Gastrocnemius medialis (tissue), 4 donors: ENCODE measurements at regions not wholly inside any gene's neighbourhood (a gene's known extent, or its start where the extent isn't known, plus 50 kb on each side); places are given as distances from the start of the nearest gene placed in this dataset.

ENCODE experiments used
- ATAC-seq, 2 donors: fragments of 150-250 bp; one replicate each; pipeline ENCODE4 v1.9.1; 2016
- DNase-seq, 2 donors: peaks; one replicate each; pipeline ENCODE4 v3.0.0-alpha.2; 2019
- H3K27ac ChIP-seq, 4 donors: fragments of 200-600 bp; sonication (generic); 1 replicate in 1 of 4; 2 replicates in 3 of 4; pipeline ENCODE4 v1.5.1; 2016 to 2018; ENCODE audit warnings: mild to moderate bottlenecking in 2 of 4, moderate library complexity in 1 of 4
- H3K27me3 ChIP-seq, 3 donors: fragments of 200-600 bp; sonication (generic) in 2 of 3; 1 replicate in 1 of 3; 2 replicates in 2 of 3; pipeline versions ENCODE4 v1.5.1 to v1.6.0; 2016 to 2019; ENCODE audit warnings: mild to moderate bottlenecking in 1 of 3, moderate library complexity in 1 of 3
- H3K36me3 ChIP-seq, 2 donors: fragments of 200-600 bp; sonication (generic) in 1 of 2; one replicate each; pipeline ENCODE4 v1.5.1; 2017 to 2018
- H3K4me1 ChIP-seq, 2 donors: fragments of 200-600 bp; sonication (generic) in 1 of 2; one replicate each; pipeline ENCODE4 v1.5.1; 2016 to 2017; ENCODE audit warnings: mild to moderate bottlenecking in 2 of 2
- H3K4me3 ChIP-seq, 4 donors: fragments of 200-600 bp; sonication (generic) in 3 of 4; 1 replicate in 1 of 4; 2 replicates in 3 of 4; pipeline ENCODE4 v1.5.1; 2016 to 2019; ENCODE audit warnings: mild to moderate bottlenecking in 2 of 4
- H3K9me3 ChIP-seq, 3 donors: fragments of 200-600 bp; sonication (generic) in 2 of 3; 1 replicate in 1 of 3; 2 replicates in 2 of 3; pipeline ENCODE4 v1.5.1; 2016 to 2019
- POLR2A ChIP-seq, 2 donors: fragments of 450-650 bp; IDR thresholded peaks; one replicate each; pipeline ENCODE4 v1.6.1; 2017; ENCODE audit warnings: antibody characterized with exemption in 2 of 2, mild to moderate bottlenecking in 2 of 2, moderate library complexity in 2 of 2
- in situ Hi-C, 4 donors: fragments of 200-750 bp; cut with MboI; loops; one replicate each; pipeline versions ENCODE4 v1.15.0 to v1.8.0; 2017; ENCODE audit warnings: low sequenced_read_pairs in 4 of 4
- intact Hi-C: fragments of 100-400 bp; cut with DNase I; formaldehyde crosslinking; loops from one replicate; pipeline ENCODE4 v1.15.1; 2023; ENCODE audit warnings: low total_unique reads
- TF ChIP-seq, protein P1 (sequence below), 5 experiments: fragments of 450-650 bp in 3 of 5; fragments of 200-600 bp in 2 of 5; sonication (generic) in 2 of 5; IDR thresholded peaks in 4 of 5; conservative IDR thresholded peaks in 1 of 5; 1 replicate in 4 of 5; 2 replicates in 1 of 5; pipeline ENCODE4 v1.5.1; 2016 to 2019; ENCODE audit warnings: antibody characterized with exemption in 5 of 5, mild to moderate bottlenecking in 3 of 5, moderate library complexity in 3 of 5

- in situ Hi-C loops (no loop called here), intact Hi-C loops (no loop called here)
- peak; percentile 96 to 98 for ATAC-seq
- Histone ChIP-seq H3K4me1 (peaks cover 38 to 42% of the 10 kb centered on the region in 2 donors), H3K36me3 (no peaks in the 10 kb centered on the region), H3K27me3 (no peaks in the 10 kb centered on the region), H3K27ac (peak overlapping the region; percentile 32 to 74 (median 62)), H3K4me3 (no peak overlapping the region), H3K9me3 (no peaks in the 10 kb centered on the region)
- peak; percentile 29 to 57 for DNase-seq
- no peak for TF ChIP-seq POLR2A (IDR thresholded peaks at IDR 0.05)
- TF ChIP-seq, protein P1, sequence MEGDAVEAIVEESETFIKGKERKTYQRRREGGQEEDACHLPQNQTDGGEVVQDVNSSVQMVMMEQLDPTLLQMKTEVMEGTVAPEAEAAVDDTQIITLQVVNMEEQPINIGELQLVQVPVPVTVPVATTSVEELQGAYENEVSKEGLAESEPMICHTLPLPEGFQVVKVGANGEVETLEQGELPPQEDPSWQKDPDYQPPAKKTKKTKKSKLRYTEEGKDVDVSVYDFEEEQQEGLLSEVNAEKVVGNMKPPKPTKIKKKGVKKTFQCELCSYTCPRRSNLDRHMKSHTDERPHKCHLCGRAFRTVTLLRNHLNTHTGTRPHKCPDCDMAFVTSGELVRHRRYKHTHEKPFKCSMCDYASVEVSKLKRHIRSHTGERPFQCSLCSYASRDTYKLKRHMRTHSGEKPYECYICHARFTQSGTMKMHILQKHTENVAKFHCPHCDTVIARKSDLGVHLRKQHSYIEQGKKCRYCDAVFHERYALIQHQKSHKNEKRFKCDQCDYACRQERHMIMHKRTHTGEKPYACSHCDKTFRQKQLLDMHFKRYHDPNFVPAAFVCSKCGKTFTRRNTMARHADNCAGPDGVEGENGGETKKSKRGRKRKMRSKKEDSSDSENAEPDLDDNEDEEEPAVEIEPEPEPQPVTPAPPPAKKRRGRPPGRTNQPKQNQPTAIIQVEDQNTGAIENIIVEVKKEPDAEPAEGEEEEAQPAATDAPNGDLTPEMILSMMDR (IDR thresholded peaks at IDR 0.05 in 4 of 5, conservative IDR thresholded peaks at IDR 0.05 in 1 of 5) = no peak
Measured at GRCh38 chr2:39571111-39571731, 94.5 kb upstream of the TMEM178A start.

GRCh38 chr2:39573276-39573675 lies 92.4 kb upstream of the TMEM178A start:
- TF ChIP-seq POLR2A (IDR thresholded peaks at IDR 0.05) = no peak
- TF ChIP-seq, protein P1 (IDR thresholded peaks at IDR 0.05 in 4 of 5, conservative IDR thresholded peaks at IDR 0.05 in 1 of 5) = no peak
- no peak for ATAC-seq
- H3K27ac ChIP-seq = no peak overlapping the region
- no peak for DNase-seq
- no peak overlapping the region for H3K4me3 ChIP-seq
- in situ Hi-C loops = no loop called here
- peaks cover 26 to 34% of the 10 kb centered on the region in 2 donors for H3K4me1 ChIP-seq
- intact Hi-C loops = no loop called here
- H3K36me3 ChIP-seq = no peaks in the 10 kb centered on the region
- H3K27me3 ChIP-seq = no peaks in the 10 kb centered on the region
- no peaks in the 10 kb centered on the region for H3K9me3 ChIP-seq

DNA sequence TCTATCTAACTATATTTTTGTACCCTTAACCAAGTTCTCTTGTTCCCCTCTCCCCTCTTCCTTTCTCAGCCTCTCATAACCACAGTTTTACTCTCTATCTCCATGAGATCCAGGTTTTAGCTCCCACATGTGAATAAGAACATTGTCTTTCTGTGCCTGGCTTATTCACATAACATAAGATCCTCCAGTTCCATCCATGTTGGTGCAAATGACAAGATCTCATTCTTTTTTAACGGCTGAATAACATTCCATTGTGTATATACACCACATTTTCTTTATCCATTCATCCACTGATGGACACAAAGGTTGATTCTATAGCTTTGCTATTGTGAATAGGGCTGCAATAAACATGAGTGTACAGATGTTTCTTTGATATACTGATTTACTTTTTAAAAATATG lies 83.9 kb upstream of the TMEM178A start:
- intact Hi-C loops = no loop called here
- Histone ChIP-seq H3K36me3 (no peaks in the 10 kb centered on the region), H3K4me1 (no peaks in the 10 kb centered on the region), H3K9me3 (no peaks in the 10 kb centered on the region), H3K27ac (no peak overlapping the region), H3K27me3 (no peaks in the 10 kb centered on the region), H3K4me3 (no peak overlapping the region)
- no peak for TF ChIP-seq POLR2A (IDR thresholded peaks at IDR 0.05)
- TF ChIP-seq, protein P1 (IDR thresholded peaks at IDR 0.05 in 4 of 5, conservative IDR thresholded peaks at IDR 0.05 in 1 of 5) = no peak
- DNase-seq (no peak), ATAC-seq (no peak)
- in situ Hi-C loops = no loop called here

DNA sequence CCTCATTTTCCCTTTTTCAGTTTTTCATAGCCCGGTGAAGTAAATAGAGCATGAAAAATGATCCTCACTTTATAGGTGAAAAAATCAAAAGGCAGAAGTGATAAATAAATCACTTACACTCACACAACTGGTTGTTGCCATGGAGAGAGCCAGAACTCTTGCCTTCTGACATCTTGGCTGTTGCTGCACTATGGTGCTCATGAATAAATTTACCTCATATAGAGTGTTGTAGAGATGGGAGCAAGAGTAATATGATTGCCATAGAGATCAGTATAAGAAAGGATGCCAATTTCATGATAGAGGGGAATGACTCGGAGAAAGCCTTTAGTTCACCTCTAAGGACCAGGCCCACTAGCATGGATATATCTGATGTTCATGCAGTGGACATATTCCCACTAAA lies 82.5 kb upstream of the TMEM178A start:
- no peak for TF ChIP-seq POLR2A (IDR thresholded peaks at IDR 0.05)
- intact Hi-C loops = no loop called here
- Histone ChIP-seq H3K4me3 (no peak overlapping the region), H3K36me3 (no peaks in the 10 kb centered on the region), H3K4me1 (no peaks in the 10 kb centered on the region), H3K27me3 (no peaks in the 10 kb centered on the region), H3K27ac (no peak overlapping the region), H3K9me3 (no peaks in the 10 kb centered on the region)
- DNase-seq (no peak), ATAC-seq (no peak)
- in situ Hi-C loops = no loop called here

GRCh38 chr2:39583781-39584180 lies 81.9 kb upstream of the TMEM178A start:
- ATAC-seq (no peak), DNase-seq (no peak)
- H3K9me3 ChIP-seq = no peaks in the 10 kb centered on the region
- in situ Hi-C loops = no loop called here
- no peaks in the 10 kb centered on the region for H3K4me1 ChIP-seq
- no peak for TF ChIP-seq POLR2A (IDR thresholded peaks at IDR 0.05)
- TF ChIP-seq, protein P1 (IDR thresholded peaks at IDR 0.05 in 4 of 5, conservative IDR thresholded peaks at IDR 0.05 in 1 of 5) = no peak
- no peak overlapping the region for H3K27ac ChIP-seq
- no peak overlapping the region for H3K4me3 ChIP-seq
- intact Hi-C loops = no loop called here
- H3K36me3 ChIP-seq = no peaks in the 10 kb centered on the region
- no peaks in the 10 kb centered on the region for H3K27me3 ChIP-seq
